ENCODE measurements at regions not wholly inside any gene's neighbourhood (a gene's known extent, or its start where the extent isn't known, plus 50 kb on each side); places are given as distances from the start of the nearest gene placed in this dataset.

GRCh38 chr6:53419026-53419425, 70.3 kb upstream of the ELOVL5 start (continued):
- TF ChIP-seq MAFK (IDR thresholded peaks at IDR 0.05; ENCODE audit: low read depth, low read length) (no peak), CTCF (IDR thresholded peaks at IDR 0.05; ENCODE audit: control extremely low read depth in 1 of 3, insufficient read depth in 1 of 3, low read depth in 1 of 3, low read length in 3 of 3) (no peak), KDM4A (IDR thresholded peaks at IDR 0.05; ENCODE audit: low read depth, low read length, severe bottlenecking) (no peak), SIN3A (conservative IDR thresholded peaks at IDR 0.05 in 1 of 2, IDR thresholded peaks at IDR 0.05 in 1 of 2; ENCODE audit: low read depth in 1 of 2, low read length in 2 of 2) (no peak)

Measured in H1 (cell line).